Type B pancreatic cell (in vitro differentiated cells): ENCODE measurements at regions not wholly inside any gene's neighbourhood (a gene's known extent, or its start where the extent isn't known, plus 50 kb on each side); places are given as distances from the start of the nearest gene placed in this dataset.
"Not testable (repeated sequence)": the region's sequence is repeated elsewhere in the genome, so short reads cannot be mapped to it uniquely, and the experiment has no call there.

Experiments
- DNase-seq: peaks from one replicate; pipeline ENCODE4 v3.0.0; 2021; ENCODE audit warnings: mixed read lengths; ENCODE audit not compliant: unreplicated experiment; ENCODE audit errors: extremely low spot score
- H3K27ac Mint-ChIP-seq: 2 replicates; pipeline ENCODE4 v1.8.0; 2021; ENCODE audit warnings: mild to moderate bottlenecking, mixed read lengths
- H3K27me3 Mint-ChIP-seq: 2 replicates; pipeline ENCODE4 v1.8.0; 2021; ENCODE audit warnings: mixed read lengths
- H3K36me3 Mint-ChIP-seq: 2 replicates; pipeline ENCODE4 v1.8.0; 2021; ENCODE audit warnings: mixed read lengths
- H3K4me1 Mint-ChIP-seq: one replicate; pipeline ENCODE4 v1.8.0; 2021; ENCODE audit warnings: mixed read lengths; ENCODE audit not compliant: unreplicated experiment
- H3K4me3 Mint-ChIP-seq: 2 replicates; pipeline ENCODE4 v1.8.0; 2021; ENCODE audit warnings: mild to moderate bottlenecking, mixed read lengths
- H3K9me3 Mint-ChIP-seq: 2 replicates; pipeline ENCODE4 v1.8.0; 2021; ENCODE audit warnings: mixed read lengths
- CTCF ChIP-seq: fragments of 200-600 bp; sonication (generic); conservative IDR thresholded peaks from 2 replicates; pipeline ENCODE4 v1.5.0; 2021; ENCODE audit warnings: antibody characterized with exemption, mild to moderate bottlenecking

- H3K4me3 Mint-ChIP-seq: no peak overlapping the region
- no peaks in the 10 kb centered on the region for H3K4me1 Mint-ChIP-seq
- no peaks in the 10 kb centered on the region for H3K9me3 Mint-ChIP-seq
- DNase-seq: no peak
- no peaks in the 10 kb centered on the region for H3K36me3 Mint-ChIP-seq
- H3K27ac Mint-ChIP-seq: no peak overlapping the region
- peaks cover 10% of the 10 kb centered on the region for H3K27me3 Mint-ChIP-seq
- TF ChIP-seq CTCF: no peak
Observed at GRCh38 chr11:13216019-13216710, 61.4 kb upstream of the BMAL1 start.

GRCh38 chr11:13216711-13217075 lies 60.9 kb upstream of the BMAL1 start:
- no peak for DNase-seq
- Mint-ChIP-seq H3K27me3 (peaks cover 10% of the 10 kb centered on the region), H3K36me3 (no peaks in the 10 kb centered on the region), H3K4me1 (no peaks in the 10 kb centered on the region), H3K27ac (no peak overlapping the region), H3K4me3 (no peak overlapping the region), H3K9me3 (no peaks in the 10 kb centered on the region)
- TF ChIP-seq CTCF: no peak

- DNase-seq, H3K4me1 Mint-ChIP-seq, H3K9me3 Mint-ChIP-seq, H3K27ac Mint-ChIP-seq, H3K4me3 Mint-ChIP-seq, H3K27me3 Mint-ChIP-seq, H3K36me3 Mint-ChIP-seq: not testable (repeated sequence)
Observed at GRCh38 chr11:13218685-13219084, 58.9 kb upstream of the BMAL1 start.

GRCh38 chr11:13220148-13220547 lies 57.4 kb upstream of the BMAL1 start:
- H3K4me3 Mint-ChIP-seq: no peak overlapping the region
- no peaks in the 10 kb centered on the region for H3K27me3 Mint-ChIP-seq
- no peaks in the 10 kb centered on the region for H3K36me3 Mint-ChIP-seq
- DNase-seq: no peak
- H3K27ac Mint-ChIP-seq: no peak overlapping the region
- no peaks in the 10 kb centered on the region for H3K4me1 Mint-ChIP-seq
- TF ChIP-seq CTCF: no peak
- H3K9me3 Mint-ChIP-seq: no peaks in the 10 kb centered on the region

- peaks cover 2% of the 10 kb centered on the region for H3K27me3 Mint-ChIP-seq
- no peak overlapping the region for H3K4me3 Mint-ChIP-seq
- DNase-seq: no peak
- no peaks in the 10 kb centered on the region for H3K4me1 Mint-ChIP-seq
- H3K27ac Mint-ChIP-seq: no peak overlapping the region
- no peaks in the 10 kb centered on the region for H3K9me3 Mint-ChIP-seq
- H3K36me3 Mint-ChIP-seq: no peaks in the 10 kb centered on the region
- no peak for TF ChIP-seq CTCF
Observed at GRCh38 chr11:13221722-13222121, 55.9 kb upstream of the BMAL1 start.

- Mint-ChIP-seq H3K27ac (no peak overlapping the region), H3K4me3 (no peak overlapping the region), H3K27me3 (peaks cover 3% of the 10 kb centered on the region), H3K36me3 (no peaks in the 10 kb centered on the region), H3K9me3 (no peaks in the 10 kb centered on the region), H3K4me1 (no peaks in the 10 kb centered on the region)
- no peak for TF ChIP-seq CTCF
- DNase-seq: no peak
Observed at GRCh38 chr11:13222285-13222684, 55.3 kb upstream of the BMAL1 start.
